Panc1 (cell line): ENCODE measurements at regions not wholly inside any gene's neighbourhood (a gene's known extent, or its start where the extent isn't known, plus 50 kb on each side); places are given as distances from the start of the nearest gene placed in this dataset.

Experiments
- CTCF ChIP-seq: fragments of 450-650 bp; IDR thresholded peaks from 2 replicates; pipeline ENCODE4 v1.5.1; 2017; ENCODE audit warnings: mild to moderate bottlenecking
- POLR2AphosphoS5 ChIP-seq: IDR thresholded peaks from 2 replicates; pipeline ENCODE4 v1.6.1; 2012; ENCODE audit warnings: mild to moderate bottlenecking, low read depth, low read length, moderate library complexity
- SIN3A ChIP-seq: IDR thresholded peaks from 2 replicates; pipeline ENCODE4 v1.6.1; 2012; ENCODE audit warnings: low read depth, mild to moderate bottlenecking, low read length, moderate library complexity, borderline replicate concordance; ENCODE audit not compliant: insufficient read depth
- TF ChIP-seq, protein P1 (sequence below), 2 experiments: IDR thresholded peaks; 2 replicates each; pipeline ENCODE4 v1.6.1; 2011 to 2012; ENCODE audit warnings: low read depth in 2 of 2, control low read depth in 1 of 2, low read length in 1 of 2, mild to moderate bottlenecking in 1 of 2, moderate library complexity in 1 of 2; ENCODE audit not compliant: insufficient read depth in 1 of 2

GRCh38 chr12:23055004-23055403 lies 430.0 kb downstream of the ETNK1 start:
- TF ChIP-seq CTCF (peak; percentile 17; the same call in 1 of the 2 replicates), SIN3A (no peak), POLR2AphosphoS5 (no peak)
- TF ChIP-seq, protein P1, sequence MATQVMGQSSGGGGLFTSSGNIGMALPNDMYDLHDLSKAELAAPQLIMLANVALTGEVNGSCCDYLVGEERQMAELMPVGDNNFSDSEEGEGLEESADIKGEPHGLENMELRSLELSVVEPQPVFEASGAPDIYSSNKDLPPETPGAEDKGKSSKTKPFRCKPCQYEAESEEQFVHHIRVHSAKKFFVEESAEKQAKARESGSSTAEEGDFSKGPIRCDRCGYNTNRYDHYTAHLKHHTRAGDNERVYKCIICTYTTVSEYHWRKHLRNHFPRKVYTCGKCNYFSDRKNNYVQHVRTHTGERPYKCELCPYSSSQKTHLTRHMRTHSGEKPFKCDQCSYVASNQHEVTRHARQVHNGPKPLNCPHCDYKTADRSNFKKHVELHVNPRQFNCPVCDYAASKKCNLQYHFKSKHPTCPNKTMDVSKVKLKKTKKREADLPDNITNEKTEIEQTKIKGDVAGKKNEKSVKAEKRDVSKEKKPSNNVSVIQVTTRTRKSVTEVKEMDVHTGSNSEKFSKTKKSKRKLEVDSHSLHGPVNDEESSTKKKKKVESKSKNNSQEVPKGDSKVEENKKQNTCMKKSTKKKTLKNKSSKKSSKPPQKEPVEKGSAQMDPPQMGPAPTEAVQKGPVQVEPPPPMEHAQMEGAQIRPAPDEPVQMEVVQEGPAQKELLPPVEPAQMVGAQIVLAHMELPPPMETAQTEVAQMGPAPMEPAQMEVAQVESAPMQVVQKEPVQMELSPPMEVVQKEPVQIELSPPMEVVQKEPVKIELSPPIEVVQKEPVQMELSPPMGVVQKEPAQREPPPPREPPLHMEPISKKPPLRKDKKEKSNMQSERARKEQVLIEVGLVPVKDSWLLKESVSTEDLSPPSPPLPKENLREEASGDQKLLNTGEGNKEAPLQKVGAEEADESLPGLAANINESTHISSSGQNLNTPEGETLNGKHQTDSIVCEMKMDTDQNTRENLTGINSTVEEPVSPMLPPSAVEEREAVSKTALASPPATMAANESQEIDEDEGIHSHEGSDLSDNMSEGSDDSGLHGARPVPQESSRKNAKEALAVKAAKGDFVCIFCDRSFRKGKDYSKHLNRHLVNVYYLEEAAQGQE (IDR thresholded peaks at IDR 0.05; ENCODE audit: insufficient read depth in 1 of 2, low read depth in 2 of 2, low read length in 1 of 2) = no peak
